ENCODE measurements at regions not wholly inside any gene's neighbourhood (a gene's known extent, or its start where the extent isn't known, plus 50 kb on each side); places are given as distances from the start of the nearest gene placed in this dataset.

- no peak for TF ChIP-seq EZH2phosphoT487 (IDR thresholded peaks at IDR 0.05; ENCODE audit: insufficient read depth, low read depth)
- TF ChIP-seq EZH2 (IDR thresholded peaks at IDR 0.05; ENCODE audit: insufficient read depth, poor library complexity, severe bottlenecking) = no peak
Measured at GRCh38 chr12:107390414-107390813, 295.2 kb upstream of the PWP1 start.

Measured in GM23248 (cell line).